A673 (cell line): ENCODE measurements at regions not wholly inside any gene's neighbourhood (a gene's known extent, or its start where the extent isn't known, plus 50 kb on each side); places are given as distances from the start of the nearest gene placed in this dataset.
A peak's percentile ranks its signal among the peaks of the same experiment; 100 is the strongest.

ENCODE experiments used
- BruUV-seq: library from RNA; stranded (reverse); fragments of 400-500 nt; replicated peaks from 2 replicates; lab custom pipeline; 2021; lab: Mats Ljungman, UMichigan
- CTCF ChIA-PET: fragments of 300-600 bp; sonication (Branson Sonifier 250); formaldehyde crosslinking; loops from one replicate; lab custom pipeline; 2022; ENCODE audit warnings: antibody characterized with exemption; lab: Charles Lee
- POLR2A ChIA-PET: fragments of 300-600 bp; sonication (Branson Sonifier 250); formaldehyde crosslinking; loops from one replicate; lab custom pipeline; 2022; ENCODE audit warnings: antibody characterized with exemption; ENCODE audit not compliant: low non-redundant PET; lab: Charles Lee
- DNase-seq: peaks from one replicate; pipeline ENCODE4 v3.0.0-alpha.2; 2015; ENCODE audit warnings: low spot score
- H3K27ac ChIP-seq: fragments of 200-600 bp; sonication (generic); 2 replicates; pipeline ENCODE4 v1.5.1; 2016; ENCODE audit warnings: mixed run types, low read depth, mild to moderate bottlenecking, mixed read lengths, antibody characterized with exemption, low read length; ENCODE audit not compliant: poor library complexity, severe bottlenecking
- H3K27me3 ChIP-seq: fragments of 200-600 bp; sonication (generic); replicated peaks from 2 replicates; pipeline ENCODE4 v1.6.1; 2017; ENCODE audit warnings: mixed run types, low read depth, mild to moderate bottlenecking, mixed read lengths, antibody characterized with exemption, low read length; ENCODE audit not compliant: insufficient read depth, poor library complexity
- H3K36me3 ChIP-seq: fragments of 200-600 bp; sonication (generic); 2 replicates; pipeline ENCODE4 v1.6.1; 2016; ENCODE audit warnings: mixed run types, mild to moderate bottlenecking, mixed read lengths, antibody characterized with exemption, low read length; ENCODE audit not compliant: insufficient read depth, poor library complexity, severe bottlenecking
- H3K4me1 ChIP-seq: fragments of 200-600 bp; sonication (generic); 2 replicates; pipeline ENCODE4 v1.6.1; 2017; ENCODE audit warnings: mixed run types, mild to moderate bottlenecking, mixed read lengths, antibody characterized with exemption, low read length; ENCODE audit not compliant: insufficient read depth, poor library complexity, severe bottlenecking
- H3K4me3 ChIP-seq: fragments of 200-600 bp; sonication (generic); 2 replicates; pipeline ENCODE4 v1.5.1; 2016; ENCODE audit warnings: low read depth, mixed run types, mild to moderate bottlenecking, mixed read lengths, low read length; ENCODE audit not compliant: poor library complexity, severe bottlenecking
- H3K9me3 ChIP-seq: fragments of 200-600 bp; sonication (generic); 2 replicates; pipeline ENCODE4 v1.6.1; 2016; ENCODE audit warnings: mixed run types, low read depth, mild to moderate bottlenecking, mixed read lengths, antibody characterized with exemption, low read length; ENCODE audit not compliant: poor library complexity, severe bottlenecking
- EZH2 ChIP-seq: fragments of 200-600 bp; sonication (generic); IDR thresholded peaks from 2 replicates; pipeline ENCODE4 v1.6.1; 2017; ENCODE audit warnings: borderline replicate concordance, low read depth, mild to moderate bottlenecking, mixed read lengths, antibody characterized with exemption, low read length; ENCODE audit not compliant: poor library complexity, severe bottlenecking
- intact Hi-C: fragments of 100-400 bp; cut with micrococcal nuclease; formaldehyde crosslinking; loops from one replicate; pipeline ENCODE4 v1.10.0; 2022; ENCODE audit not compliant: unreplicated experiment
- TF ChIP-seq, protein P1 (sequence below): fragments of 300-800, 200-600 bp; sonication (generic); conservative IDR thresholded peaks from 2 replicates; pipeline ENCODE4 v1.5.1; 2017; ENCODE audit warnings: low read depth, mild to moderate bottlenecking, antibody characterized with exemption, low read length, moderate library complexity, mixed read lengths

DNA sequence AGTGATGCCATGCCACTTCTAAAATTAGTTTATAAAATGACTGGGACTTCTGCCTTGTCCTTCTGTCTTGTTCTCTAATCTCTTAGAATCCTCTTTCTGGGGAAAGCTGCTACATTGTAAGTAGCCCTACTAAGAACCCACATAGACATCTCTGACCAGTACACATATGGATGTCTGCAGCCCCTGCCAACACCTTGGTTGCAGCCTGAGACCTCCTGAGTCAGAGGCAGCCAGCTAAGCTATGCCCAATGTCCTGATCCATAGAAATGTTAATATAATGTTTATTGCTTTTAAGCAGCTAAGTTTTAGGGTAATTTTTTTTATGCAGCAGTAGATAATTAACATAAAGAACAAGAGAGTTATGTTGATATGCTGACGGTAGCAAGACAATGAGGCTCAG is 1029.5 kb upstream of the INTU start:
- POLR2A ChIA-PET = no interaction called here
- TF ChIP-seq, protein P1, sequence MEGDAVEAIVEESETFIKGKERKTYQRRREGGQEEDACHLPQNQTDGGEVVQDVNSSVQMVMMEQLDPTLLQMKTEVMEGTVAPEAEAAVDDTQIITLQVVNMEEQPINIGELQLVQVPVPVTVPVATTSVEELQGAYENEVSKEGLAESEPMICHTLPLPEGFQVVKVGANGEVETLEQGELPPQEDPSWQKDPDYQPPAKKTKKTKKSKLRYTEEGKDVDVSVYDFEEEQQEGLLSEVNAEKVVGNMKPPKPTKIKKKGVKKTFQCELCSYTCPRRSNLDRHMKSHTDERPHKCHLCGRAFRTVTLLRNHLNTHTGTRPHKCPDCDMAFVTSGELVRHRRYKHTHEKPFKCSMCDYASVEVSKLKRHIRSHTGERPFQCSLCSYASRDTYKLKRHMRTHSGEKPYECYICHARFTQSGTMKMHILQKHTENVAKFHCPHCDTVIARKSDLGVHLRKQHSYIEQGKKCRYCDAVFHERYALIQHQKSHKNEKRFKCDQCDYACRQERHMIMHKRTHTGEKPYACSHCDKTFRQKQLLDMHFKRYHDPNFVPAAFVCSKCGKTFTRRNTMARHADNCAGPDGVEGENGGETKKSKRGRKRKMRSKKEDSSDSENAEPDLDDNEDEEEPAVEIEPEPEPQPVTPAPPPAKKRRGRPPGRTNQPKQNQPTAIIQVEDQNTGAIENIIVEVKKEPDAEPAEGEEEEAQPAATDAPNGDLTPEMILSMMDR = no peak
- no peak for TF ChIP-seq EZH2
- CTCF ChIA-PET = no interaction called here

DNA sequence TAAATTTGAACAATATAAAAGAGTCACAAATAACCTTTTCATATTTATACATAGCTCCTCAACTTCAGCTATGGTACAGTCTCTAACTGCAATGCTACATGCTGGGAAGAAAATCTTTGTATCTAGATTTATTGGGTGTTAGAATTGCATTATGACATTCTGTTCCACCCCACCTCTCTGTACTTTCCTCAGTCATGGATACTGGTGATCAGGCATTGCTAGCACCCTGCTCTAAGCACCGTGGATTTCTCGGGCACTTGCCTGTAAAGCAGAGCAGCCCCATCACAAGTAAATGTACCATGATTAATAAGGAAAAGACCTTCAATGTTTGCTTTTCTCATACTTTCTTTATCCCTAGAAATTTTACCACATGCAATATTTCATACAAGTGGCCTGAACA is 1028.9 kb upstream of the INTU start:
- BruUV-seq = no TSS peak
- Histone ChIP-seq H3K9me3 (no peaks in the 10 kb centered on the region), H3K27ac (peak overlapping the region; percentile 78), H3K4me3 (no peak overlapping the region), H3K36me3 (no peaks in the 10 kb centered on the region), H3K4me1 (peaks cover 43% of the 10 kb centered on the region), H3K27me3 (no peaks in the 10 kb centered on the region)
- POLR2A ChIA-PET = no interaction called here
- TF ChIP-seq EZH2 = no peak
- TF ChIP-seq, protein P1 = no peak
- intact Hi-C loops = loop anchor here (1.0 kb wide), 2 partner anchors 135 to 1291 kb away; no protein-coding TSS in a partner anchor
- peak; percentile 40 for DNase-seq
- CTCF ChIA-PET = interaction anchor here (0.6 kb wide), 1 partner anchor 797 kb away, joined by 3 read pairs; no protein-coding TSS in a partner anchor

More for the DNA sequence above, 1029.5 kb upstream of the INTU start:
- H3K27ac ChIP-seq = peak overlapping the region; percentile 78
- H3K9me3 ChIP-seq = no peaks in the 10 kb centered on the region
- TSS peak; percentile 52 for BruUV-seq
- intact Hi-C loops = no loop called here
- peaks cover 43% of the 10 kb centered on the region for H3K4me1 ChIP-seq
- H3K36me3 ChIP-seq = no peaks in the 10 kb centered on the region
- H3K4me3 ChIP-seq = no peak overlapping the region
- H3K27me3 ChIP-seq = no peaks in the 10 kb centered on the region
- no peak for DNase-seq

DNA sequence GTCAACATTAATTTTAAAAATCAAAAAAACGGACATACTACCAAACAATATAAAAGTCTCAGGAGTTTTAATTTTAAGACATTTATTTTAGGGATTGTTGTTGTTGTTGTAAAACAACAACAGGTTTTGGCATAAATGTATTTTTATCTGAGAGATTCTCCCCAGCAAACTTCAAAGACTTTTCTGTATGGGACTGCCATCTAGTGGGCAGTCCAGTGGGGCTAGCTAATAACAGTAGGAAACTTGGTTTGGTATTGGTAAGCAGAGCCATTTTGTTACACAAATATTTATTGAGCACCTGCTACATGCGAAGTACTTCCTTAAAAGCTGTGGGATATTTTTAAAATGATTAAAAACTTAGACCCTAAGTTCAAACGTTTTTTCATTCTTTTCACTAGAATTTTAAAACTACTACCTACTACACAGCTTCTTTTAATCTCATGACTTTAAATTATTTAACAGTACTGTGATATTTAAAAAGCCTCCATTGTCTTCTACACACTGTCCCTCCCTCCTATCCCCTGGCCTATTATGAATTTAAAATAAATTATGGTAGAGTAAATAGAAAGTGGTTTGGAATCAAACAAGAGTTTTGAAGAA is 1028.4 kb upstream of the INTU start:
- Histone ChIP-seq H3K4me3 (no peak overlapping the region), H3K27me3 (no peaks in the 10 kb centered on the region), H3K4me1 (peaks cover 43% of the 10 kb centered on the region), H3K36me3 (no peaks in the 10 kb centered on the region), H3K27ac (peak overlapping the region; percentile 78), H3K9me3 (no peaks in the 10 kb centered on the region)
- TSS peak; percentile 57 for BruUV-seq
- no peak for TF ChIP-seq EZH2
- TF ChIP-seq, protein P1 = peak; percentile 85
- POLR2A ChIA-PET = no interaction called here
- CTCF ChIA-PET = interaction anchor here (0.6 kb wide), 1 partner anchor 796 kb away, joined by 3 read pairs; no protein-coding TSS in a partner anchor
- DNase-seq = peak; percentile 88
- intact Hi-C loops = loop anchor here (1.0 kb wide), 2 partner anchors 135 to 1291 kb away; no protein-coding TSS in a partner anchor
